HG03175 (cell line): ENCODE measurements at regions not wholly inside any gene's neighbourhood (a gene's known extent, or its start where the extent isn't known, plus 50 kb on each side); places are given as distances from the start of the nearest gene placed in this dataset.
"Not testable (repeated sequence)": the region's sequence is repeated elsewhere in the genome, so short reads cannot be mapped to it uniquely, and the experiment has no call there.

ENCODE experiments used
- ATAC-seq: cut with Tn5 transposase; IDR thresholded peaks from one replicate; pipeline ENCODE4 v1.9.1; 2021; ENCODE audit warnings: mild to moderate bottlenecking, moderate library complexity; ENCODE audit not compliant: unreplicated experiment

DNA sequence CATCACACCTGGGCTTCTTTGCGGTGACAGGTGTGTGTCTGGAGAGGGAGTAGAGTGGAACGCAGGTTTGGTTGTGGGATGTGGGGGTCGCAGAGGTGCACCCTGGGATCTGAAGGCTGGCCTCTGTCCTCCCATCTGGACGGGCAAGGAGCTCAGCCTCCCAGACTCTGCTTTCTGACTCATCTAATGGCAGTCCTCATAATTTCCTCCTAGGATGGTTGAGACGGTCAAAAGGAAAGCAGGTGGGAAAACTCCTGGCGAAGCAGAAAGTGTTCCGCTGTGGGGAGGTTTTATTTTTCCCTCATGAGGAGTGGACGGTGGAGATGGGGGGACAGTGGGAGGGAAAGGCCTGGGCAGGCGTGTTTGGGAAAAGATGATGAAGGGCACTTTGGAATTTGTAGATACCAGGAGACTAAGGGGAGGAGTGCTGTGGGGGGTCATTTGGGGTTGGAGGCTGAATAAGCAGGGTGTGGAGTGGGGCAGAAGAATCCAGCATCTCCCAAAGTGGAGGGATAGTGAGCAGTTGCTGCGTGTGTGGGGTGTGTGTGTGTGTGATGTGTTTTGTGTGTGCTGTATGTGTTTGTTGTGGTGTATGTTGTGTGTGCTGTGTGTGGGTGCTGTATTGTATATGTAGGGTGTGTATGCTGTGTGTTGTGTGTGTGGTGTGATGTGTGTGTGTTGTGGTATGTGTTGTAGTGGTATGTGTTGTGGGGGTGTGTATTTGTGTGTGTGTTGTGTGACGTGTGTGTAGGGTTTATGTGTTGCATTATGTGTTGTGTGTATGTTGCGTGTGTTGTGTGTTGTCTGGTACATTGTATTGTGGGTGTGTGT lies 97.2 kb upstream of the PODXL start:
- no peak for ATAC-seq

DNA sequence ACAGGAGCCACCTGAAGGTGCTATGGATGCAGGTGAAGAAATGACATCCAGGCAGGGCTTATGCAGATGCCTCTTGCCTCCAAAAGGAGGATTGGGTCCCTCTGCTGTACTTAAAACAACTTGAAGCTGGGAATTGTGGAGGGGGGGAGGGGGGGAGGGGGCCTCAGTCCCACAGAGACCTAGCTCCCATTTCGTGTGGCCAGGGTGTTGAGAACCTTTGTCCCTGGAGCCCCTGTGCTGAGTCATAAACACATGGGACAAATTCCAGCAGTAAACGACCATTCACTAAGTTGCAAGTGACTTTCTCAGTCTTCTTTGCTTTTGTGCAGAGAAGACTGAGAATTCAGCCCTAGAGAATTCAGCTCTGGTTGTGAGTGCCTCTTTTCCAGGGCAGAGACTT lies 96.5 kb upstream of the PODXL start:
- no peak for ATAC-seq

- ATAC-seq, result no peak
These were observed 95.8 kb upstream of the PODXL start for GRCh38 chr7:131652194-131652593.

- ATAC-seq, result no peak
These were observed 93.5 kb upstream of the PODXL start for GRCh38 chr7:131649879-131650278.

DNA sequence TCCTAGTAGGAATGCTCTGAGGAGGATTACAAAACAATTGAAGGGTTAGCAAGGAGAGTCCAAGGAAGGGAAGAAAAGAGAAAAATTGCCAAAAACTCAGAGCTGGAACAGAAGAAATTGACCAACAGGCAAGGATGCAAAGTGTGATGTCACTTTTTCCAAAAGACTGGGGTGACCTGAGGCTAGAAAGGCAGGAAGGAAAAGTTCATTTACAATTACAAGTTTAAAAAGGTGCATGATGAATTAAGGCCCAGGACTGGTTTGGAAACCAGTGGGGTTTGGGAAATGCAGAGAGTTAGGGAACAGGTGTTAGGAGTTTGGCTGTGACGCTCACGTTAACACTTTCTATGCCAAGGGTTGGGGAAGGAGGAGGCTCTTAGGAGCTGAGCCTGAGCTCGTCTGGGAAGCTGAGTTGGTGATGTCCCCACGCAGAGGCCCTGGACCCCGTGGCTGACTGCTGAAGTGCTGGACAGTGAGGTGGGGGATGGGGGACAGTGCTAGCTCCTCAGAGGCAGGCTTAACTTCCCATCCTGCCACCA lies 92.6 kb upstream of the PODXL start:
- no peak for ATAC-seq

DNA sequence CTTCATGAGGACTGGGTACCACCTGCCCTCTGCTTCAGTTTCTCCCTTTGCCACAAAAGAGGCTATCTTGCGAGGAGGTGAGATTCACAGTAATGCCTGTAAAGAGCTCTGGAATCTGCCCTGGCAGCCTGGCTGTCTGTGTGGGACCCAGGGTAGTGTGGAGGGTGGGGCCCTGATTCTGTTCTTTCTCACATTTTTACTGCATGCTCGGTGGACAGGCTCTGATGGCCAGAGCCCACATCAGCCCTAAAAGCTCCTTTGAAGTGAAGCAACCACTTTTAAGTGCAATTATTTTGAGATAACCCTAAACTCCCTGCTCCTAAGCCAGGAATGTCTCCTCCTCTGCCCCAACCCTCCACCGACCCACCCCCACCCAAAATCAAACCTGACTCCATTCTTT lies 92.1 kb upstream of the PODXL start:
- no peak for ATAC-seq

- no peak for ATAC-seq
These were observed 89.8 kb upstream of the PODXL start for GRCh38 chr7:131646203-131646602.

GRCh38 chr7:131642429-131642828 lies 86.0 kb upstream of the PODXL start:
- ATAC-seq, result no peak

GRCh38 chr7:131640686-131641085 lies 84.3 kb upstream of the PODXL start:
- ATAC-seq, result no peak

GRCh38 chr7:131638641-131639430 lies 82.4 kb upstream of the PODXL start:
- ATAC-seq, result no peak

DNA sequence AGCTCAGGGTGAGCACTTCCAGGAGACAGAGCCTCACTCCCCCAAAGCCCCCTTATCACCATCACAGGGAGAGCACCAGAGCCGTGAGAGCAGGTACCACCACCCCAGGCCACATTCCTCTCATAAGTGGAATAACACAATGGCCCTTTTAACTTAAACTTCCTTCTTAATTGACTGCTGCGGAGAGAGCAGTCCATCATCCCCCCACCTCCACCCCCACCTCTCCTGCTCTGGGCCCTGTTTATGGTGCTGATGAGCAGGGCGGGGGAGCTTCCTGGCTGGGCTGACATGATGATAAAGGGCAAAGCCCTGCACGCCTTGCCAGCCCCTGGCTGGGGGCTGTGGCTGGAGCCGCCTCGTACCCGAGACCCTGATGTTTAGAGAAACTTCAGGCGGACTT lies 81.4 kb upstream of the PODXL start:
- ATAC-seq, result no peak

DNA sequence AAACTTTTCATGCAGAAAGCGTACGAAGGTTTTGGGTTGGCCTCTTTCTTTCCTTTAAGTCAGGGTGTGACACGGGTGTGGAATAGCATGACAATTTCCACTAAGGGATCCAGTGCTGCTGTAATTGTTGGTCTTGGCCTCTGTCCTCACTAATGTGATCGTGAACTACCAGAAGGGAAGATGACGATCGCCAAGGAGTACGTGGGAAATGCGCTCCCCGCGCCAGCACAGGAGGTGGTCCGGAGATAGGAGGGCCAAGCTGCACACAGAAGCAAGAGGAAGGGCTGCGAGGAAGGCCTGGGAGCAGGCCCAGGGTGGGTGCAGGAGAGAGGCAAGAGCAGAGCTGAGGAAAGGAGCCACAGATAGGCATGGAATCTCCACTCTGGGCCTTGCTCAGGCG lies 79.7 kb upstream of the PODXL start:
- ATAC-seq, result no peak

DNA sequence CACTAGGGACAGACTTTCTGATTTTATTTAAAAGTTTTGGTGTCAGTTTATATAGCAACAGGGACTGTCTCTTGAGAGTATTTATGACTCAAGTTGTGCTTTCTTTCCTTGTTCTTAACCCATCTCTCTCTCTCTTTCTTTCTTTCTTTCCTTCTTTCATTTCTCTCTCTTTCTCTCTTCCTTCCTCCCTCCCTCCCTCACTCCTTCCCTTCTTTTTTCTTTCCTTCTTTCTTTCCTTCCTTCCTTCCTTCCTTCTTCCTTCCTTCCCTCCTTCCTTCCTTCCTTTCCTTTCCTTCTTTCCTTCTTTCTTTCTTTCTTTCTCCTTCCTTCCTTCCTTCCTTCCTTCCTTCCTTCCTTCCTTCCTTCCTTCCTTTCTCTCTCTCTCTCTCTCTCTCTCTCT lies 77.8 kb upstream of the PODXL start:
- not testable (repeated sequence) for ATAC-seq

- ATAC-seq, result no peak
These were observed 77.0 kb upstream of the PODXL start for GRCh38 chr7:131633342-131633843.

DNA sequence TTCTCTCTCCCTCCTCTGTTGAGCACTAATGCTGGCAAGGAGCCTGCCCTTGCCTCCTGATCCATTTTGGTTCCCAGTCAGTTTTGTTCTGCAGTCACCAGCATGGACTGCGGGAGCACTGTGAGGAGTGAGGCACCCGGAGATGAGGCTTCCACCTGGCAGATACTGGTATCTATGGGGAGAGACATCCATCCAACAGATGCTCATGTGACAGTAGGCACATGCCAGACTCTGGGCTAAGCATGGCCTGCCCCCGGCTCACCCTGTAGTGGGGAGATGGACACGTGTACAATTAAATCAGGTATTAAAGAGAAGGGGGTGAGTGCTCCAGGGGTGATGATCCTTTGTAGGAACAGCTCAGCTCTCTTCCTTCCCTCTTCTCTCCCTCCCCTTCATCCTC lies 74.0 kb upstream of the PODXL start:
- no peak for ATAC-seq

DNA sequence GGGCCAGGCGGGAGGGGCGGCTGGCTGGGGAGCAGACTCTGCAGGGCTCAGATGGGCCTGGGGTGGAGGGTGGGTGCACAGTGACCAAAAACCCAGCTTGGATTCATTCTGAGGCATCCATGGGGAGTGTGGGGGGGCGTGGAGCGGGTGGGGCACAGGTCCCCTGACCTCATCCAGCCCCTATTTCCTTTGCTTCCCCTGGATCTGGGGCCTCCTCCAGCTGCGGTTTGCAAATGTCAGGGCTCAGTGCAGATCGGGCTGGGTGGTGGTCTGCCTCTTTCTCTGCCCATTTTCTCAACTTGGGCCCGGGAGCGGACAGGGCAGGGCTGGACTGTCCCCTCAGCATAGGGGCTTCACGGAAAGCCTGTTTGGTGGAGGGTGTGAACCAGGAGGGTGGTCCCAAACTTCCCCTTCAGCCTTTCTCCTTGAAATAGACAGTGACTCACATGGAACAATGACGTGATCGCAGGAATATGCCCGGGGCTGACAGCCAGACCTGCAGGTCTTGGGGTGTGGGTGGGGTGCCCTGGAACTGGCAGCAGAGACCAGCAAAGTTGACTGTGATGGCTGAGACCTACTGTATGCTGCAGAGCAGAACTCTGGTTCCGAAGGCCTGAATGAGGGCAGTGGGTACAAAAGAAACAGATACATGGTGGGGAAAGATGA lies 72.9 kb upstream of the PODXL start:
- ATAC-seq, result no peak

GRCh38 chr7:131628634-131629033 lies 72.2 kb upstream of the PODXL start:
- ATAC-seq, result no peak

GRCh38 chr7:131627735-131628190 lies 71.3 kb upstream of the PODXL start:
- no peak for ATAC-seq

GRCh38 chr7:131626643-131627042 lies 70.2 kb upstream of the PODXL start:
- no peak for ATAC-seq

GRCh38 chr7:131625817-131626372 lies 69.5 kb upstream of the PODXL start:
- no peak for ATAC-seq

DNA sequence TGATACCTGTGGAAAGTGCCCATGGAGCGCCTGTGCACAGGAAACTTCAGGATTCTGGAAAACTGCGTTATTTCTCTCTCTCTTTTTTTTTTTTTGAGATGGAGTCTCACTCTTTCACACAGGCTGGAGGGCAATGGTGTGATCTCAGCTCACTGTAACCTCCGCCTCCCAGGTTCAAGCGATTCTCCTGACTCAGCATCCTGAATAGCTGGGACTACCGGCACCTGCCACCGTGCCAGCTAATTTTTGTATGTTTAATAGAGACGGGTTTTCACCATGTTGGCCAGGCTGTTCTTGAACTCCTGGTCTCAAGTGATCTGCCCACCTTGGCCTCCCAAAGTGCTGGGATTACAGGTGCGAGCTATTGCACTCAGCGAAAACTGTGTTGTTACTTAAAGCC lies 68.9 kb upstream of the PODXL start:
- ATAC-seq, result not testable (repeated sequence)
